ENCODE measurements at regions not wholly inside any gene's neighbourhood (a gene's known extent, or its start where the extent isn't known, plus 50 kb on each side); places are given as distances from the start of the nearest gene placed in this dataset.

DNA sequence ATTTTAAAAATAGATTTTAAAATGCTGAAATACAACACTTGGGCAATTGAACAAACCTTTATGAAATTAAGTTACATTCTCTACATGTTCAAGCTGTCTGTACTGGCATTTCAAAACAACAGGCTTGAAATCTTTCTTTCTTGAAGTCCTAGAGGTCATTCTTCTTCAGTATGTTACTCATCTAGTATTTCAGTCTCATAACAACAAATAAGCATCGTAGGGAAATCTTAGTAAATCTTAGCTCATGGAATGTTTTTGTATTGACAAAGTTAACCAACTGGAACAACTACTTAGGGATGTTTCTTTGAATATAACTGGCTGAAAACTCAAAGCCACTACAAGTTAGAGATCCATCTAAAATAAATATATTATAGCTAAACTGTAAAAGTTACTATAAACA, 96.6 kb downstream of the KIF2B start:
- no peaks in the 10 kb centered on the region for H3K36me3 ChIP-seq (ENCODE audit: insufficient read depth)
- no peaks in the 10 kb centered on the region for H3K4me1 ChIP-seq (ENCODE audit: low read depth, poor library complexity, severe bottlenecking)
- no peak overlapping the region for H3K4me2 ChIP-seq
- H3K27ac ChIP-seq = no peak overlapping the region
- TF ChIP-seq, protein P1, sequence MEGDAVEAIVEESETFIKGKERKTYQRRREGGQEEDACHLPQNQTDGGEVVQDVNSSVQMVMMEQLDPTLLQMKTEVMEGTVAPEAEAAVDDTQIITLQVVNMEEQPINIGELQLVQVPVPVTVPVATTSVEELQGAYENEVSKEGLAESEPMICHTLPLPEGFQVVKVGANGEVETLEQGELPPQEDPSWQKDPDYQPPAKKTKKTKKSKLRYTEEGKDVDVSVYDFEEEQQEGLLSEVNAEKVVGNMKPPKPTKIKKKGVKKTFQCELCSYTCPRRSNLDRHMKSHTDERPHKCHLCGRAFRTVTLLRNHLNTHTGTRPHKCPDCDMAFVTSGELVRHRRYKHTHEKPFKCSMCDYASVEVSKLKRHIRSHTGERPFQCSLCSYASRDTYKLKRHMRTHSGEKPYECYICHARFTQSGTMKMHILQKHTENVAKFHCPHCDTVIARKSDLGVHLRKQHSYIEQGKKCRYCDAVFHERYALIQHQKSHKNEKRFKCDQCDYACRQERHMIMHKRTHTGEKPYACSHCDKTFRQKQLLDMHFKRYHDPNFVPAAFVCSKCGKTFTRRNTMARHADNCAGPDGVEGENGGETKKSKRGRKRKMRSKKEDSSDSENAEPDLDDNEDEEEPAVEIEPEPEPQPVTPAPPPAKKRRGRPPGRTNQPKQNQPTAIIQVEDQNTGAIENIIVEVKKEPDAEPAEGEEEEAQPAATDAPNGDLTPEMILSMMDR (conservative IDR thresholded peaks at IDR 0.05; ENCODE audit: low read depth, low read length) = no peak
- H3K27me3 ChIP-seq (ENCODE audit: insufficient read depth, low read depth) = no peaks in the 10 kb centered on the region
- no peaks in the 10 kb centered on the region for H3K79me2 ChIP-seq (ENCODE audit: insufficient read depth, low read depth)
- H4K20me1 ChIP-seq (ENCODE audit: insufficient read depth) = no peaks in the 10 kb centered on the region
- H3K9ac ChIP-seq = no peak overlapping the region
- H3K4me3 ChIP-seq (IDR thresholded peaks at IDR 0.05; ENCODE audit: insufficient read depth, low read depth, low read length) = no peak overlapping the region
- H2AFZ ChIP-seq (ENCODE audit: low read depth) = no peak overlapping the region

DNA sequence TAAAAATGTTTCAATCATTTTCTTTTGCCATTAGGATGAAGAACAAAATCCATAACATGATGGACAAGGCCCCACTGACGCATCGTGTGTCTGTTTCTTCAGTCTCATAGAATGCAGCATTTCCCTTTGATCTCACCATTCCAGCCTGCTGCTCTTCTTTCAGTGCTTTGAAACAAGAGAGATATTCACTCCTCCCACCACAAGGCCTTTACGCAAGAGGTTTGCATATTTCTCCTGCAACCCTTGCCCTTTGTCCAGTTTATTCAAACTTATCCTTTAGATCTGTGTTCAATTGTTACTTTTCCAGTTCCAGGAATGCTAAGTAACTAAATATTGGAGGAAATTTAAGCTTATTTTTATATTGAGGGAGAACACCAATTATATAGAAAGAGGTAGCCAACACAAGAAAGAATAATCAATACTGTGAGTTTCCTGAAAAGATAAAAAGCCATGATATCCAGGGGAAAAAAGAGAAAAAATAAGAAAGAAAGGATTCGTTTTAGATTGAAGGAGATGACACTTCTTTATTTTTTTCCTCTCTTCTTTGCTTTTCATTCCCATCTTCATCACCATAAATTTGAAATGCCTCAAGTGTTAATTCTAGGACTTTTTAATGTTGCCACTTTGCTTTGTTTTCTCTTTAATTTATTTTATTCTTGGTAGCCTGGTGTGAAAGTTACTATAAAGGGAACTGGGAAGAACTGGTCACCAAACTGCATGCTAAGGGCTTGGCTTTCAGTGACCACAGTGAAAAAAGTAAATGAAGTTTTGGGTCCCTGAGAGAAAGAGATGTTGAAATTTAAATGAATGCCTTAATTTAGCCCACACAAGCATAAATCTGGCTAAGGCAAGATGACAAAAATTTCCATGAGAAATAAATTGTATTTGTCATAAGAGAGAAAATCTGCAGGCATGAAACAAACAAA, 102.1 kb downstream of the KIF2B start:
- Histone ChIP-seq H4K20me1 (ENCODE audit: insufficient read depth) (no peaks in the 10 kb centered on the region), H3K4me2 (no peak overlapping the region), H3K27me3 (ENCODE audit: insufficient read depth, low read depth) (no peaks in the 10 kb centered on the region), H2AFZ (ENCODE audit: low read depth) (no peak overlapping the region), H3K79me2 (ENCODE audit: insufficient read depth, low read depth) (no peaks in the 10 kb centered on the region), H3K27ac (no peak overlapping the region), H3K36me3 (ENCODE audit: insufficient read depth) (no peaks in the 10 kb centered on the region), H3K4me3 (IDR thresholded peaks at IDR 0.05; ENCODE audit: insufficient read depth, low read depth, low read length) (no peak overlapping the region), H3K9ac (no peak overlapping the region), H3K4me1 (ENCODE audit: low read depth, poor library complexity, severe bottlenecking) (no peaks in the 10 kb centered on the region)
- TF ChIP-seq, protein P1 (conservative IDR thresholded peaks at IDR 0.05; ENCODE audit: low read depth, low read length) = no peak

DNA sequence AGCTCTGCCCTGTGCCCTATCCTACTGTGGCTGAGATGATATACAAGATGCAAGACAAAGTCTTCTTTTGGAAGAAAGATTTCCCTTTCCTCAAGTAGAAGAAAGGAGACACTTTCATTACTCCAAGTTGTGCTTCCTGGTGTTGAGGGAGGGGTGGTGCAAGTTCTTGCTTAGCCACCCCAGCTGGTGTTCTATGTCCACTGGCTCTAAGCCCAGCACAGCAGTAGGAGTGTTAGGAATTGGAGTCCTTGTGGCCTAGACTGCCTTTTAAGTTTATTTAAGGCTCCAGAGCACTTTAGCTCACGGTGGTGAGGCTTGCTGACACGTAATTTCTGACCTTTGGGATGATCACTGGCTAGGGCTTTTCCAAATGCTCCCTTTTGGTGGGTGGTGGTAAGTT, 109.7 kb downstream of the KIF2B start:
- no peaks in the 10 kb centered on the region for H3K27me3 ChIP-seq (ENCODE audit: insufficient read depth, low read depth)
- no peaks in the 10 kb centered on the region for H3K4me1 ChIP-seq (ENCODE audit: low read depth, poor library complexity, severe bottlenecking)
- no peak overlapping the region for H3K4me3 ChIP-seq (IDR thresholded peaks at IDR 0.05; ENCODE audit: insufficient read depth, low read depth, low read length)
- H3K9ac ChIP-seq = no peak overlapping the region
- no peak overlapping the region for H2AFZ ChIP-seq (ENCODE audit: low read depth)
- no peaks in the 10 kb centered on the region for H4K20me1 ChIP-seq (ENCODE audit: insufficient read depth)
- TF ChIP-seq, protein P1 (conservative IDR thresholded peaks at IDR 0.05; ENCODE audit: low read depth, low read length) = no peak
- H3K27ac ChIP-seq = no peak overlapping the region
- no peaks in the 10 kb centered on the region for H3K36me3 ChIP-seq (ENCODE audit: insufficient read depth)
- no peak overlapping the region for H3K4me2 ChIP-seq
- no peaks in the 10 kb centered on the region for H3K79me2 ChIP-seq (ENCODE audit: insufficient read depth, low read depth)

DNA sequence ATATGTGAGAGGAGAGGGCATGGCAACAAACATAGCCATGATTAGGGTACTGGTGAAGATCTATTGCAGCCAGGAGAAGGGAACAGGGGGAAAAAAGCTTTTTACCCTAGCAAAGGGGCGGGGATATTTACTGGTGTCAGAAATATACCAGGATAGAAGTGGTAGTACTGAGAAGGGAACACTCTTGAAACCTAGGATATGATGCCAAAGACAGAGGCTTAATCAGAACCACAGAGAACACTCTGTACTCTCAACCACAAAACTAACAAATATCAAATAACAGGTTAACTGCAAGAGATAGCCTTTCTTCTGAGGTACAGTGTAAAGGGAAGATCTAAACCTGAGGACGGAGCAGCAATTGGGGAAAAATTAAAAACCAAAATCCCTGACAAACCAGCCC, 112.2 kb downstream of the KIF2B start:
- Histone ChIP-seq H3K4me1 (ENCODE audit: low read depth, poor library complexity, severe bottlenecking) (no peaks in the 10 kb centered on the region), H3K36me3 (ENCODE audit: insufficient read depth) (no peaks in the 10 kb centered on the region), H3K4me3 (IDR thresholded peaks at IDR 0.05; ENCODE audit: insufficient read depth, low read depth, low read length) (no peak overlapping the region), H4K20me1 (ENCODE audit: insufficient read depth) (no peaks in the 10 kb centered on the region), H3K79me2 (ENCODE audit: insufficient read depth, low read depth) (no peaks in the 10 kb centered on the region), H3K27me3 (ENCODE audit: insufficient read depth, low read depth) (no peaks in the 10 kb centered on the region), H2AFZ (ENCODE audit: low read depth) (no peak overlapping the region), H3K9ac (no peak overlapping the region), H3K4me2 (no peak overlapping the region), H3K27ac (no peak overlapping the region)
- TF ChIP-seq, protein P1 (conservative IDR thresholded peaks at IDR 0.05; ENCODE audit: low read depth, low read length) = no peak

All from KMS-11 (cell line).